GM12878 (cell line): ENCODE measurements at regions not wholly inside any gene's neighbourhood (a gene's known extent, or its start where the extent isn't known, plus 50 kb on each side); places are given as distances from the start of the nearest gene placed in this dataset.

Source experiments
- EZH2 ChIP-seq: IDR thresholded peaks from 2 replicates; pipeline ENCODE4 v1.6.1; 2012; ENCODE audit warnings: low read depth, mild to moderate bottlenecking, control low read depth, inconsistent platforms, low read length, borderline replicate concordance; ENCODE audit not compliant: control insufficient read depth
- POLR2AphosphoS5 ChIP-seq: IDR thresholded peaks from 2 replicates; pipeline ENCODE4 v1.6.1; 2011; ENCODE audit warnings: mild to moderate bottlenecking, low read length, inconsistent platforms
- ZNF207 ChIP-seq: fragments of 450-650 bp; IDR thresholded peaks from 2 replicates; pipeline ENCODE4 v1.6.1; 2014; ENCODE audit warnings: antibody characterized with exemption, mild to moderate bottlenecking, borderline replicate concordance
- TF ChIP-seq, protein P1 (sequence below), 3 experiments: IDR thresholded peaks in 2 of 3; conservative IDR thresholded peaks in 1 of 3; 2 replicates each; pipeline ENCODE4 v1.5.1; 2011; ENCODE audit warnings: low read depth in 3 of 3, low read length in 3 of 3, mild to moderate bottlenecking in 3 of 3, control low read depth in 2 of 3, moderate library complexity in 2 of 3, inconsistent platforms in 1 of 3, mixed read lengths in 1 of 3; ENCODE audit not compliant: control insufficient read depth in 2 of 3, insufficient read depth in 1 of 3; ENCODE audit errors: extremely low read depth in 1 of 3

GRCh38 chr20:12581644-12582289 is 427.0 kb upstream of the SPTLC3 start:
- TF ChIP-seq EZH2 (no peak), ZNF207 (no peak), POLR2AphosphoS5 (no peak)
- TF ChIP-seq, protein P1, sequence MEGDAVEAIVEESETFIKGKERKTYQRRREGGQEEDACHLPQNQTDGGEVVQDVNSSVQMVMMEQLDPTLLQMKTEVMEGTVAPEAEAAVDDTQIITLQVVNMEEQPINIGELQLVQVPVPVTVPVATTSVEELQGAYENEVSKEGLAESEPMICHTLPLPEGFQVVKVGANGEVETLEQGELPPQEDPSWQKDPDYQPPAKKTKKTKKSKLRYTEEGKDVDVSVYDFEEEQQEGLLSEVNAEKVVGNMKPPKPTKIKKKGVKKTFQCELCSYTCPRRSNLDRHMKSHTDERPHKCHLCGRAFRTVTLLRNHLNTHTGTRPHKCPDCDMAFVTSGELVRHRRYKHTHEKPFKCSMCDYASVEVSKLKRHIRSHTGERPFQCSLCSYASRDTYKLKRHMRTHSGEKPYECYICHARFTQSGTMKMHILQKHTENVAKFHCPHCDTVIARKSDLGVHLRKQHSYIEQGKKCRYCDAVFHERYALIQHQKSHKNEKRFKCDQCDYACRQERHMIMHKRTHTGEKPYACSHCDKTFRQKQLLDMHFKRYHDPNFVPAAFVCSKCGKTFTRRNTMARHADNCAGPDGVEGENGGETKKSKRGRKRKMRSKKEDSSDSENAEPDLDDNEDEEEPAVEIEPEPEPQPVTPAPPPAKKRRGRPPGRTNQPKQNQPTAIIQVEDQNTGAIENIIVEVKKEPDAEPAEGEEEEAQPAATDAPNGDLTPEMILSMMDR (IDR thresholded peaks at IDR 0.05 in 2 of 3, conservative IDR thresholded peaks at IDR 0.05 in 1 of 3; ENCODE audit: control insufficient read depth in 2 of 3, extremely low read depth in 1 of 3, insufficient read depth in 1 of 3, low read depth in 3 of 3, low read length in 3 of 3) = no peak
